ENCODE measurements at regions not wholly inside any gene's neighbourhood (a gene's known extent, or its start where the extent isn't known, plus 50 kb on each side); places are given as distances from the start of the nearest gene placed in this dataset.
A peak's percentile ranks its signal among the peaks of the same experiment; 100 is the strongest.
"Not testable (repeated sequence)": the region's sequence is repeated elsewhere in the genome, so short reads cannot be mapped to it uniquely, and the experiment has no call there.

GRCh38 chr7:121561717-121562116, 165.6 kb upstream of the FAM3C start:
- no peak for DNase-seq

- DNase-seq: no peak
Measured at GRCh38 chr7:121560267-121560990, 164.3 kb upstream of the FAM3C start.

- DNase-seq: no peak
Measured at GRCh38 chr7:121558288-121558687, 162.2 kb upstream of the FAM3C start.

- DNase-seq: no peak
Measured at GRCh38 chr7:121557034-121557892, 161.2 kb upstream of the FAM3C start.

DNA sequence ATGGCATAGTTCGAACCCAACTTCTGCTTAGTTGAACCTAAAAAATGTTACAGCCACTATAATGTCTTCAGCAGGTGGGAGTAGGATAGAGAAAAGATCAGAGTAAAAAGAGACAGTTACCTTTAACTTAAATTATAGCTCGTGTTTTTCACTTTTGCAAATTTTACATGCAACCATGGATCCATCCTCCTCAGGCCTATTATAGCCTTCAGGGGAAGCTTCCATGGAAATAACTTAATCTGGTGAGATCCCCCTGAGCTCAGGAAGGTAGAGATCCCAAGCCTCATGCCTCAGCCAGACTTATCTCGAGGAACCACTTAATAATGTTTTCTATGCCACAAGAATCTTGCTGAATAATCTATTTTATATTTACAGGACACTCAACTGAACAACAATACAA, 159.4 kb upstream of the FAM3C start:
- no peak for DNase-seq

- peak in 2 of 5 experiments; percentile 34 to 71 for DNase-seq
Measured at GRCh38 chr7:121547544-121548092, 151.5 kb upstream of the FAM3C start.

DNA sequence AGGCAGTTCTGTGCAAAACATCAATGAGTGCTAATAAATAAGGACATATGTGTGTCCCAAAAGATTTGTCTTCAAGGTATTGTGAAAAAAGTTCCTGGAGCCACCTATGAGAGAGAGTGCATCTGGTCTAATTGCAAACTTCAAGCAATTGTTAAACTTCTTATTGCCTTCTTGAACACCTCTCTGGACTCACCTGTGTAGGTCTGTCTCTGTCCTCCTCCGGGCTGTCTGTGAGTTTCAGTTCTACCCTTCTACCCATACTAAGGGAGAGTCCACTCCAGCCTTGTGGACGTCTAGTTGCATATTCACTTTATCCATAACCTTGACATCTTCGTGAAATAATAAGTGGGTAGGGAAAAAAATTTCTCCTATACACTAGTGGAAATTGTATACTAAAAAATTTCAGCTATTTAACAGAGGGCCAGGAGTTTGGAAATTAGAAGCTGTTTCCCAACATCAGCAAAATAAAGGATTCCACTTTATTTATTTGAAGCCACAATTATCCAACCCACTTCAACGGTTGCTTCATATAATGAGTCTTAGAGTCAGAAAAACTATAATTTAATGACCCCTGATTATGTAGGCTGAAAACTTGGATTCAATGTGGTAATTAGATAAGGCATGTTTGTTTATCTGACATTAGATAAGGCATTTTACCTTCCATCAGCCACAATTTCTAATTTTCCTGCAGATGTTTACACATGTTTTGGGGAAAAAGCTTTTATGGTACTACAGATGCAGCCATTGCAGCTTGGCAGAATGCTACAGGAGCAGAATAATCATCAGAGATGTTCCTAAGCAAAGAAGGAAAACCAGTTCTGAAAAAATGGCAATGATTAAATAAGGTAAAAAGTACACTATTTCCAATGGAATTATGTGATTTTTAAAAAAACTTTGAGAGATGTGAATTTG, 150.8 kb upstream of the FAM3C start:
- DNase-seq: no peak

GRCh38 chr7:121545418-121545817, 149.3 kb upstream of the FAM3C start:
- DNase-seq: no peak

GRCh38 chr7:121544726-121545125, 148.6 kb upstream of the FAM3C start:
- DNase-seq: peak in 1 of 5 experiments; percentile 78

DNA sequence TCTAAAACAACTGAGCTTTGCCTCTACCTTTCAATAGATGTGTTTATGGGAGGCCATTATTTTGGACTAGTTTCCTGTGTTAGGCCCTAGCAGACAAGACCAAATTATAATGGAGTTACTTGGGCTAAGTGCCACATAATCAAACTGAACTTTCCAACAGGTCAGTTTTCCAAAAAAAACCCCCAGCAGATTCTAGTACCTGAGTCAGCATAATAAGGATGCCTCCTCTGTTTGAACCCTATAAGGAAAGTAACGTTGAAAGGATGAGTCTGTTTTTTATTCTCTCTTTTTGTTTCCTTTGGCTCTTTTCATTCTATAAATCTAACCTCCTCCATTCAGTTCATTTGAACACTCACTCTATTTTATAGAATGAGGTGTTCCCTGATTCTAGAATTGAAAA, 148.1 kb upstream of the FAM3C start:
- no peak for DNase-seq

DNA sequence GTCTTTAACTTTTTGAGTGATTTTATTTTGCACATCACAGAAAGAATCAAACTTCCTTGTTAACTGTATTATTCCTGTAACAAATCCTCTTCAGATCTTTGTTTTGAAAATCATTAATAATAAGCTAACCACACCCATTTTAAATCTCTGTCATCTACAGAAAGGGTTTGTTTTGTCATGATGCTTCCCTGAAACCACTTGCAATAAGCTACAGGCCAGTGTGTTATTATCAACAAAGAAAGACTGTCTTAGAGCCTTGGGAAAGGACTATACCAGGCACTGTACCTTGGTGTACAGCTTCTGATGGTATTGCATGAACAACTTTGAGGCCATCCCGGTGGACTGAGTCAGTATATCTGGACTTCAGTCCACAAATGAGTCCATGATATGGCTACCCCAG, 145.3 kb upstream of the FAM3C start:
- DNase-seq: no peak

GRCh38 chr7:121540138-121540537, 144.0 kb upstream of the FAM3C start:
- no peak for DNase-seq

- no peak for DNase-seq
Measured at GRCh38 chr7:121537031-121537430, 140.9 kb upstream of the FAM3C start.

- DNase-seq: peak in 1 of 5 experiments; percentile 35
Measured at GRCh38 chr7:121531175-121532070, 135.3 kb upstream of the FAM3C start.

DNA sequence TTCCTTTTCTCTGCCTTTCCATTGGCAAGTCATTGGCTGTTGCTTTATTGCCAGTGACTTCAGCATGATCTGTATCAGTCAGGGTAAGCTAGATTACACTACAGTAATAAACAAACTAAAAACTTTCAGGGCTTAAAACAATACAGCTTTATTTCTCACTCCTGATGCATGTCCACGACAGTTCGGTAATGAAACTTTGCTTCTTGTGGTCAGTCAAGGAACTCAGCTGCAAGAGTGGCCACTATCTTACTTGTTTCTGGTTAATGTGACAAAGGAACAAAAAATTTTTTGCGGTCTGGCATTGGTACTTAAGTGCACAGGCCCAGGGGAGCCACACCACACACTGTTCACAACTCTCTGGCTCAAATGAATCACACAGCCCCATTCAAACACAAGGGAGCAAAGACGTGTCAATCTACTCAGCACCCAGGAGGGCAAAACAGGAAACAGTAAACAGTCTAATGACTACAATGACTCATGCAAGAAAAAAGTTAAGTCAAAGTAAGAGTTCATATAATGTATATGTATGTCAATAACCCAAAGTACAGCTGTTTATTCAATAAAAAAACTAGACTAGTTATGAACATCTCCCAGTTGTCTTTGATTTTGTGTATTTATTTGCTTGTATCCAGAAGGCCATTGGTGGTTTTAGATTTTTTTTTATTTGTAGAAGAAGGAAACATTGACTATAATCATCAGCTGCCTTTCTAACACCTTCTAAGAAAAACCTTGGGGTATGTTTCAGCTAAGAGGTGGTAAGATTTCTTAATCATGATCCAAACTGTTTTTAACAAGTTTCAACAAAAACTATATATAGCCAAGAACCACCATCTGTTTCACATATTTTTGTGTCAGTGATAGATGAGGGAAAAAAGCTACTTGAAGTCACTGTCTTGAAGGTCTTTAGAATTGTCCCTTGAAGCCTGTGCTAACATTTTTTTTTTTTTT, 134.4 kb upstream of the FAM3C start:
- DNase-seq: peak in 2 of 5 experiments; percentile 60 to 99

GRCh38 chr7:121529003-121529402, 132.9 kb upstream of the FAM3C start:
- no peak for DNase-seq

DNA sequence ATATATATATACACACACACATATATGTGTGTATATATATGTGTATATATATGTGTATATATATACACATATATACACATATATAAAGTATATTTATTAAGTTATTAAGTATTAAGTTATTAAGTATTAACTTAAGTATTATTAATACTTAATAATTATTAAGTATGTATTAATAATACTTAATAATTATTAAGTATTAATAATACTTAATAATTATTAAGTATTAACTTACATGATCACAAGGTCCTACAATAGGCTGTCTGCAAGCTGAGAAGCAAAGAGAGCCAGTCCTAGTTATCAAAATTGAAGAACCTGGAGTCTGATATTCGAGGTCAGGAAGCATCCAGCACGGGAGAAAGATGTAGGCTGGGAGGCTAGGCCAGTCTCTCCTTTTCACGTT, 130.1 kb upstream of the FAM3C start:
- not testable (repeated sequence) for DNase-seq

DNA sequence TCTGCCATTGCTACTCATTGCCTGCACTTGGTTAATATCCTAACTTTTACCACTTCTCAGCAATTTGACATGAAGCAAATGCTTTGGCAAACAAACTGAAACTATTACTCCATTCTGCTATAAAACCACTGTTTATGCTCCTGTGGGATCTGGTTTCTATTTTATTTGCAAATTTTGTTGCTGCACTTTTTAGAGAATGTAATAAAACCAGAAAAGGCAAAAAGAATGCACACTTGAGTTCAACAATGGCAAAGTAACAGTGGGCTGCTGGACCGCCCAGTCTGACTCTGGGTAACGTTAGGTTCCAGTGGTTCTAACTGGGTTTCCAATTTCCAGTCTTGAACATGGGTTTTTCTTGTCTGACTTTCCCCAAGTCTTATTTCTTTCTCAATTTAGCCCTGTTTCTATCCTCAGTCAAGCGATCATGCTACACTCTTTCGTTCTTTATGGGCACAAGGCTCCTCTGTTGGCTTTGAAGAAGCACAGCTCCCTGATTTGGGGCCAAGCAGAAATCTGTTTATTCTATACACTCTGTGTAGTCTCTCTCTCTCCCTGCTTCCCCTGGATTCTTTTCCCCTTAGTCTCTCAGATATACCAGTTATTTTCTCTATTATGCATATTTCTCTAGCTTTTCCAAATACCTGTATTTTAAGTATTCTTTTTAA, 129.2 kb upstream of the FAM3C start:
- no peak for DNase-seq

GRCh38 chr7:121521711-121522400, 125.7 kb upstream of the FAM3C start:
- no peak for DNase-seq

Measured in T-helper 2 cell (primary cell).